OCI-LY3 (cell line): ENCODE measurements at regions not wholly inside any gene's neighbourhood (a gene's known extent, or its start where the extent isn't known, plus 50 kb on each side); places are given as distances from the start of the nearest gene placed in this dataset.

Experiments used
- CTCF ChIP-seq: fragments of 200-600, 300-600 bp; sonication (generic); IDR thresholded peaks from 2 replicates; pipeline ENCODE4 v1.5.1; 2014; ENCODE audit warnings: antibody characterized with exemption, low read length, low read depth
- EZH2phosphoT487 ChIP-seq: fragments of 200-600 bp; shearing (Covaris generic); IDR thresholded peaks from 2 replicates; pipeline ENCODE4 v1.6.1; 2018; ENCODE audit warnings: antibody characterized with exemption, mixed run types, low read depth

- no peak for TF ChIP-seq CTCF
- no peak for TF ChIP-seq EZH2phosphoT487
Measured at GRCh38 chr7:15801041-15801440, 114.6 kb upstream of the MEOX2 start.
